MCF 10A (cell line): ENCODE measurements at regions not wholly inside any gene's neighbourhood (a gene's known extent, or its start where the extent isn't known, plus 50 kb on each side); places are given as distances from the start of the nearest gene placed in this dataset.

Experiments
- BruUV-seq: library from RNA; stranded (reverse); fragments of 400-500 nt; replicated peaks from 2 replicates; lab custom pipeline; 2021; lab: Mats Ljungman, UMichigan
- CTCF ChIA-PET: fragments of 300-600 bp; sonication (Branson Sonifier 250); formaldehyde crosslinking; extraction: SDS; loops from one replicate; lab custom pipeline; 2021; ENCODE audit warnings: antibody characterized with exemption, inconsistent platforms; lab: Yijun Ruan, JAX
- POLR2A ChIA-PET: fragments of 300-600, 350-650 bp; sonication (Branson Sonifier 250); formaldehyde crosslinking; extraction: SDS; loops from one replicate; lab custom pipeline; 2020; ENCODE audit warnings: antibody characterized with exemption, inconsistent platforms; lab: Yijun Ruan, JAX
- DNase-seq: peaks from one replicate; pipeline ENCODE4 v3.0.0-alpha.2; 2018; ENCODE audit not compliant: unreplicated experiment
- H3K27ac Mint-ChIP-seq: one replicate; pipeline ENCODE4 v1.8.0; 2022; ENCODE audit warnings: mild to moderate bottlenecking, low read depth, mixed read lengths; ENCODE audit not compliant: unreplicated experiment
- H3K27me3 Mint-ChIP-seq: one replicate; pipeline ENCODE4 v1.8.0; 2022; ENCODE audit warnings: mixed read lengths; ENCODE audit not compliant: insufficient read depth, unreplicated experiment
- H3K36me3 Mint-ChIP-seq: one replicate; pipeline ENCODE4 v1.8.0; 2022; ENCODE audit warnings: mild to moderate bottlenecking, moderate library complexity, mixed read lengths; ENCODE audit not compliant: insufficient read depth, unreplicated experiment
- H3K4me1 Mint-ChIP-seq: one replicate; pipeline ENCODE4 v1.8.0; 2022; ENCODE audit warnings: mixed read lengths; ENCODE audit not compliant: insufficient read depth, unreplicated experiment
- H3K4me3 Mint-ChIP-seq: one replicate; pipeline ENCODE4 v1.8.0; 2022; ENCODE audit warnings: mild to moderate bottlenecking, moderate library complexity, mixed read lengths; ENCODE audit not compliant: unreplicated experiment
- H3K9me3 Mint-ChIP-seq: one replicate; pipeline ENCODE4 v1.8.0; 2022; ENCODE audit warnings: mixed read lengths; ENCODE audit not compliant: unreplicated experiment
- intact Hi-C: fragments of 100-400 bp; cut with micrococcal nuclease; formaldehyde crosslinking; loops from 2 replicates; pipeline ENCODE4 v1.14.1; 2022
- TF ChIP-seq, protein P1 (sequence below): fragments of 200-600 bp; IDR thresholded peaks from one replicate; pipeline ENCODE4 v1.8.0; 2022; ENCODE audit warnings: antibody characterized with exemption, mild to moderate bottlenecking; ENCODE audit not compliant: unreplicated experiment

DNA sequence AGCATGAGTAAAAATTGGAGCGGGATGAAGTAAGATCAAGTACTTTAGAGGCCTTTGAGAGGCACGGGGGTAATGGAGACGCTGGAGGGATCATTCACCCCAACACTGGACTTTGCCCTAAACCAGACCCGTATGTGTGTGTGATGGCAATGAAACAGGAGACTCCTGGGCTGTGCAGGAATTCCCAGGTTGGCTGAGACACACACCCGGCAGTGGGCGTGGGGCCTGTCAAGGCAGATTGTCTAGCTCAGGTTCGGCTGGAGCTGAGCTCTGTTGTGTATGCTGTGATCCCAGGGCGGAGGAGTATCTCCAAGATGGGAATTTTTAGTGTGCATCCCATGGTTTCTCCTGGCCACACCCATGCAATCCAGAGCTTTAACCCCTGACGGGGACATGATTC lies 83.2 kb upstream of the MC2R start:
- DNase-seq: no peak
- Mint-ChIP-seq H3K4me1 (no peaks in the 10 kb centered on the region), H3K27ac (no peak overlapping the region), H3K36me3 (peaks cover 6% of the 10 kb centered on the region), H3K27me3 (no peaks in the 10 kb centered on the region), H3K4me3 (no peak overlapping the region), H3K9me3 (peaks cover 8% of the 10 kb centered on the region)
- BruUV-seq: no TSS peak
- ChIA-PET POLR2A (no interaction called here), CTCF (interaction anchor here (1.2 kb wide), 1 partner anchor 185 kb away, joined by 3 read pairs; no protein-coding TSS in a partner anchor)
- intact Hi-C loops: no loop called here
- TF ChIP-seq, protein P1, sequence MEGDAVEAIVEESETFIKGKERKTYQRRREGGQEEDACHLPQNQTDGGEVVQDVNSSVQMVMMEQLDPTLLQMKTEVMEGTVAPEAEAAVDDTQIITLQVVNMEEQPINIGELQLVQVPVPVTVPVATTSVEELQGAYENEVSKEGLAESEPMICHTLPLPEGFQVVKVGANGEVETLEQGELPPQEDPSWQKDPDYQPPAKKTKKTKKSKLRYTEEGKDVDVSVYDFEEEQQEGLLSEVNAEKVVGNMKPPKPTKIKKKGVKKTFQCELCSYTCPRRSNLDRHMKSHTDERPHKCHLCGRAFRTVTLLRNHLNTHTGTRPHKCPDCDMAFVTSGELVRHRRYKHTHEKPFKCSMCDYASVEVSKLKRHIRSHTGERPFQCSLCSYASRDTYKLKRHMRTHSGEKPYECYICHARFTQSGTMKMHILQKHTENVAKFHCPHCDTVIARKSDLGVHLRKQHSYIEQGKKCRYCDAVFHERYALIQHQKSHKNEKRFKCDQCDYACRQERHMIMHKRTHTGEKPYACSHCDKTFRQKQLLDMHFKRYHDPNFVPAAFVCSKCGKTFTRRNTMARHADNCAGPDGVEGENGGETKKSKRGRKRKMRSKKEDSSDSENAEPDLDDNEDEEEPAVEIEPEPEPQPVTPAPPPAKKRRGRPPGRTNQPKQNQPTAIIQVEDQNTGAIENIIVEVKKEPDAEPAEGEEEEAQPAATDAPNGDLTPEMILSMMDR: no peak

DNA sequence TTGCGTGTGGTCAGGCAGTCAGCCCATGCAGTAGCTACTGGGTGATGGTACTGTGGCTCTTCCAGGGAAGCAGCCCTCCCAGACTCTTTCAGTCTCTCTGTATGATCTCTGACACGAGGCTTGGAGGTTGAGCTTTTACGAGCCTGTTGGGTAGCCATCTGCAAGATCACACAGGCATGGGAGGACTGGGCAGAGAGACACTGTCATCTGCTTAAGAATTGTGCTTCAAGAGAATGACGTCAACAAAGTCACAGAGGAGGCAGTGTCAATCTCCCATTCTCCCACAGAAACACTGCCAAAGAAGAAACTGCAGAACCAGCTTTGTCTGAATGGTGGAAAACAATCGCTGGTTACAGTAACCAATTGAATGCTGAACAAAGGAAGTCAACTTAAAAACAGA lies 78.4 kb upstream of the MC2R start:
- no peaks in the 10 kb centered on the region for H3K27me3 Mint-ChIP-seq
- no peak overlapping the region for H3K27ac Mint-ChIP-seq
- no TSS peak for BruUV-seq
- H3K4me1 Mint-ChIP-seq: no peaks in the 10 kb centered on the region
- TF ChIP-seq, protein P1: no peak
- intact Hi-C loops: no loop called here
- ChIA-PET CTCF (interaction anchor here (0.7 to 1.1 kb wide), 2 partner anchors 11 to 178 kb away, joined by 3 read pairs; no protein-coding TSS in a partner anchor), POLR2A (interaction anchor here (0.6 kb wide), 1 partner anchor 9 kb away, joined by 3 read pairs; no protein-coding TSS in a partner anchor)
- peaks cover 17% of the 10 kb centered on the region for H3K9me3 Mint-ChIP-seq
- H3K36me3 Mint-ChIP-seq: peaks cover 12% of the 10 kb centered on the region
- no peak overlapping the region for H3K4me3 Mint-ChIP-seq
- no peak for DNase-seq

DNA sequence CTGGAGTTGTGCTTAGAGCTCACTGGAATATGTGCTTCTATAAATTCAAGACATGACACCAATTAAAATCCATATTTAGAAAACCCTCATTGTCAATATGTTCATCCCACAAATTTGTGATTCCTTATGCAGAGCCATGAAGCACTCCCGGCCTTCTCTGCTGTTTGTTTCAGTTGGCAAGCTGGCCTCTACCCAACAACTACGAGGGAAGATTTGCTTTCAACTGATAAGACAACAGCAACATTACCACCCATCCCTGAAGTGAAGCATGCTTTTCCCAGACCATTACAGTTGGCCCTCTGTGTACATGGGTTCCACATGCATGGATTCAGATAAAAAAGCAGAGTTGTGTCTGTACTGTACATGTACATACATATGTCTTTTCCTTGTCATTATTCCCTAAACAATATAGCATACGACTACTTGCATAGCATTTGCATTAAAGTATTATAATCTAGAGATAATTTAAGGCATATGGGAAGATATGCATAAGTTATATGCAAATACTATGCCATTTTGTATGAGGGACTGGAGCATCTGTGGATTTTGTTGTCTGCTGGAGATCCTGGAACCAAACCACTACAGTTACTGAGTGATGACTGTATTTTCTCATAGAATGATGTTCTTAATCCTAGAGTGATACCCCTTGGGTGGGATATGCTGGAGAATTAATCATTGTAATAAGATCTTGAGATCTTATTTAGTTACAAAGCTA lies 77.6 kb upstream of the MC2R start:
- CTCF ChIA-PET: interaction anchor here (0.7 kb wide), 1 partner anchor 177 kb away, joined by 3 read pairs; no protein-coding TSS in a partner anchor

DNA sequence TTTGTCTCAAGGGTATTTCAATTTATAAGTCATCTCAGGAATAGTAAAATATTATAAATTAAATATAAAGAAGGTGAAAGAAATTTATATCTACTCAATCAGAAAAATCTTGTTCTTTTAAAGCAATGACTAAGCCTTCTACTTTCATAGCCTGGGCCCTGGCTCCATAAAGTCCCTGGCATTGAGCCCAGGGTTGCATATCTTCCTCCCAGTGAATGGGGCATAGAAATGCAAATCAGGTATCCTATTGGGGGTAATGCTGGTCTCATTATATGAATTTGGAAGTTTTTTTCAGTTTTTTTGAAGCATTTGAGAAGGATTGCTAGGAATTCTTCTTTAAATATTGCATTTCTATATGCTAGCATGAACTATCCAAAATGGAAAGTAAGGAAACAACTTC lies 73.9 kb upstream of the MC2R start:
- CTCF ChIA-PET: no interaction called here
- peak; percentile 22 for DNase-seq
- no peak overlapping the region for H3K27ac Mint-ChIP-seq
- no TSS peak for BruUV-seq
- TF ChIP-seq, protein P1: no peak
- no peaks in the 10 kb centered on the region for H3K4me1 Mint-ChIP-seq
- POLR2A ChIA-PET: no interaction called here
- peaks cover 38% of the 10 kb centered on the region for H3K9me3 Mint-ChIP-seq
- intact Hi-C loops: no loop called here
- H3K36me3 Mint-ChIP-seq: peaks cover 6% of the 10 kb centered on the region
- H3K4me3 Mint-ChIP-seq: no peak overlapping the region
- no peaks in the 10 kb centered on the region for H3K27me3 Mint-ChIP-seq

More for the DNA sequence above, 77.6 kb upstream of the MC2R start:
- Mint-ChIP-seq H3K36me3 (peaks cover 7% of the 10 kb centered on the region), H3K27me3 (no peaks in the 10 kb centered on the region), H3K27ac (no peak overlapping the region), H3K4me3 (no peak overlapping the region), H3K4me1 (no peaks in the 10 kb centered on the region), H3K9me3 (peaks cover 15% of the 10 kb centered on the region)
- no TSS peak for BruUV-seq
- DNase-seq: no peak
- intact Hi-C loops: no loop called here
- TF ChIP-seq, protein P1: no peak
- POLR2A ChIA-PET: no interaction called here
